Endothelial cell of umbilical vein (primary cell): ENCODE measurements at regions not wholly inside any gene's neighbourhood (a gene's known extent, or its start where the extent isn't known, plus 50 kb on each side); places are given as distances from the start of the nearest gene placed in this dataset.

ENCODE experiments used
- BruUV-seq: library from RNA; stranded (reverse); fragments of 400-500 nt; replicated peaks from 2 replicates; lab custom pipeline; 2021; lab: Mats Ljungman, UMichigan
- CTCF ChIA-PET: fragments of 300-600, 350-600 bp; sonication (Branson Sonifier 250); formaldehyde crosslinking; loops from one replicate; lab custom pipeline; 2021; ENCODE audit warnings: antibody characterized with exemption, inconsistent platforms; lab: Charles Lee
- POLR2A ChIA-PET: fragments of 300-600, 350-600 bp; sonication (Branson Sonifier 250); formaldehyde crosslinking; loops from one replicate; lab custom pipeline; 2021; ENCODE audit warnings: antibody characterized with exemption, inconsistent platforms; lab: Charles Lee
- DNase-seq: peaks from one replicate; pipeline ENCODE4 v3.0.0-alpha.2; 2011; ENCODE audit warnings: low read depth, low spot score
- FAIRE-seq: peaks from 2 replicates; lab custom pipeline; 2011; peaks lifted over from hg19 to GRCh38; lab: Jason Lieb, UNC
- H2AFZ ChIP-seq: 2 replicates; pipeline ENCODE4 v1.6.0; 2012; ENCODE audit warnings: low read depth, low read length, control low read depth, inconsistent platforms
- H3K27ac ChIP-seq: 2 replicates; pipeline ENCODE4 v1.5.1; 2011; ENCODE audit warnings: low read depth, mild to moderate bottlenecking, control low read depth, low read length, moderate library complexity; ENCODE audit not compliant: insufficient read depth
- H3K27me3 ChIP-seq, 2 experiments: 2 replicates each; pipeline versions ENCODE4 v1.6.0 to v1.6.1; 2011; ENCODE audit warnings: low read length in 2 of 2, mixed read lengths in 1 of 2; ENCODE audit not compliant: control insufficient read depth in 2 of 2, insufficient read depth in 2 of 2
- H3K36me3 ChIP-seq, 2 experiments: 2 replicates in 1 of 2; 3 replicates in 1 of 2; pipeline ENCODE4 v1.5.1; 2011; ENCODE audit warnings: low read length in 2 of 2, mild to moderate bottlenecking in 1 of 2, moderate library complexity in 1 of 2; ENCODE audit not compliant: control insufficient read depth in 2 of 2, insufficient read depth in 2 of 2; ENCODE audit errors: extremely low read depth in 1 of 2
- H3K4me1 ChIP-seq: 3 replicates; pipeline ENCODE4 v1.5.1; 2011; ENCODE audit warnings: mild to moderate bottlenecking, low read length; ENCODE audit not compliant: control insufficient read depth, insufficient read depth; ENCODE audit errors: extremely low read depth
- H3K4me2 ChIP-seq: 2 replicates; pipeline ENCODE4 v1.6.1; 2011; ENCODE audit warnings: low read length, control low read depth, mixed read lengths; ENCODE audit not compliant: insufficient read depth
- H3K4me3 ChIP-seq, 3 experiments: fragments of 200-600 bp in 1 of 3; sonication (generic), shearing (Covaris generic) in 1 of 3; replicated peaks in 1 of 3; 2 replicates each; pipeline ENCODE4 v1.5.1; 2011 to 2016; ENCODE audit warnings: control low read depth in 3 of 3, low read length in 3 of 3, mild to moderate bottlenecking in 2 of 3, inconsistent platforms in 1 of 3, low read depth in 1 of 3, moderate library complexity in 1 of 3; ENCODE audit not compliant: insufficient read depth in 1 of 3
- H3K79me2 ChIP-seq: 2 replicates; pipeline ENCODE4 v1.6.0; 2012; ENCODE audit warnings: low read length, inconsistent platforms; ENCODE audit not compliant: control insufficient read depth, insufficient read depth
- H3K9ac ChIP-seq: replicated peaks from 2 replicates; pipeline ENCODE3; 2011; ENCODE audit warnings: low read length, control low read depth; ENCODE audit not compliant: insufficient read depth; ENCODE audit errors: extremely low read depth
- H3K9me1 ChIP-seq: replicated peaks from 3 replicates; pipeline ENCODE4 v1.6.0; 2011; ENCODE audit warnings: mild to moderate bottlenecking, low read length; ENCODE audit not compliant: control insufficient read depth, insufficient read depth; ENCODE audit errors: extremely low read depth
- H3K9me3 ChIP-seq: replicated peaks from 2 replicates; pipeline ENCODE4 v1.5.1; 2012; ENCODE audit warnings: low read length, inconsistent platforms; ENCODE audit not compliant: control insufficient read depth, insufficient read depth
- H4K20me1 ChIP-seq: replicated peaks from 2 replicates; pipeline ENCODE3; 2011; ENCODE audit warnings: mild to moderate bottlenecking, low read length; ENCODE audit not compliant: control insufficient read depth, insufficient read depth; ENCODE audit errors: extremely low read depth
- EZH2 ChIP-seq: IDR thresholded peaks from 2 replicates; pipeline ENCODE4 v1.6.1; 2012; ENCODE audit warnings: borderline replicate concordance, low read depth, mild to moderate bottlenecking, moderate library complexity, low read length, inconsistent platforms; ENCODE audit not compliant: severe bottlenecking
- FOS ChIP-seq: IDR thresholded peaks from 2 replicates; pipeline ENCODE4 v1.6.1; 2011; ENCODE audit warnings: mild to moderate bottlenecking, low read length, moderate library complexity, borderline replicate concordance; ENCODE audit not compliant: insufficient read depth
- GATA2 ChIP-seq: IDR thresholded peaks from 2 replicates; pipeline ENCODE4 v1.7.0; 2011; ENCODE audit warnings: low read depth, mild to moderate bottlenecking, moderate library complexity, mixed read lengths, low read length; ENCODE audit not compliant: insufficient read length, insufficient read depth
- JUN ChIP-seq: IDR thresholded peaks from 2 replicates; pipeline ENCODE4 v1.6.1; 2011; ENCODE audit warnings: borderline replicate concordance, low read depth; ENCODE audit not compliant: insufficient read length, insufficient read depth
- MYC ChIP-seq: IDR thresholded peaks from one replicate; pipeline ENCODE4 v1.6.1; 2011; ENCODE audit warnings: mild to moderate bottlenecking, low read depth, low read length
- POLR2A ChIP-seq: IDR thresholded peaks from 2 replicates; pipeline ENCODE4 v1.6.1; 2012; ENCODE audit warnings: low read depth, mild to moderate bottlenecking, control low read depth, low read length
- POLR2AphosphoS5 ChIP-seq: IDR thresholded peaks from 2 replicates; pipeline ENCODE4 v1.6.1; 2012; ENCODE audit warnings: low read depth, mild to moderate bottlenecking, control low read depth, low read length, moderate library complexity; ENCODE audit not compliant: insufficient read depth
- dilution Hi-C: fragments of 300-500 bp; cut with MboI; formaldehyde crosslinking; loops from one replicate; pipeline ENCODE4 v1.15.0; 2019; ENCODE audit warnings: low sequenced_read_pairs; ENCODE audit not compliant: extremely low pct_ligation_motif_present
- intact Hi-C: fragments of 100-400 bp; cut with micrococcal nuclease; formaldehyde crosslinking; loops from one replicate; pipeline ENCODE4 v1.10.0; 2022
- TF ChIP-seq, protein P1 (sequence below): IDR thresholded peaks from 2 replicates; pipeline ENCODE4 v1.6.1; 2011; ENCODE audit not compliant: insufficient read depth, insufficient read length
- TF ChIP-seq, protein P2 (sequence below), 2 donors: IDR thresholded peaks; 1 replicate in 1 of 2; 2 replicates in 1 of 2; pipeline ENCODE4 v1.5.1; 2011; ENCODE audit warnings: low read length in 2 of 2, mild to moderate bottlenecking in 2 of 2, moderate library complexity in 2 of 2, control low read depth in 1 of 2, inconsistent platforms in 1 of 2, low read depth in 1 of 2; ENCODE audit not compliant: insufficient read depth in 1 of 2; ENCODE audit errors: extremely low read depth in 1 of 2

DNA sequence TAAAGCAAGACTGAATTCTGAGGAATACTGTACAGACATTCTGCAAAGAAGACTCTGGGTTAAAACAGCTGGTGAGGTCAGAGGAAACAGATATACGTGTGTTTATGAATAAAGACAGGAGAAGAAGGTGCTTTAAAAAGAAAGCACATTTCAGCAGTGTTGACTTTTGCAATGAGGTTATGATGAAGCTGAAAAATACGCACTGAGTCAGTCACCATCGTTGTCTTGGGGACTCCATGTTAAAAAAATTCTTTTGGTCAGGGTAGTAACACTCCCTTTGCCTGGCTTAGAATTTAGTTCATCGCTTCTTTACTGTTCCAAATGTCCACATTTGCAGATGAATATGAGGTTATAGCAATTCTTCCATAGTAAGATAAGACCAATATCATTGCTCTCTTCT, 1049.0 kb downstream of the TSN start:
- H4K20me1 ChIP-seq, result no peaks in the 10 kb centered on the region
- no peak for FAIRE-seq
- no peak overlapping the region for H2AFZ ChIP-seq
- H3K27ac ChIP-seq, result no peak overlapping the region
- intact Hi-C loops, result no loop called here
- no peak overlapping the region for H3K4me2 ChIP-seq
- no peak overlapping the region for H3K9ac ChIP-seq
- POLR2A ChIA-PET, result no interaction called here
- no peaks in the 10 kb centered on the region for H3K79me2 ChIP-seq
- H3K9me1 ChIP-seq, result no peaks in the 10 kb centered on the region
- no peaks in the 10 kb centered on the region for H3K27me3 ChIP-seq
- CTCF ChIA-PET, result no interaction called here
- no peak overlapping the region for H3K4me3 ChIP-seq
- H3K4me1 ChIP-seq, result no peaks in the 10 kb centered on the region
- H3K36me3 ChIP-seq, result no peaks in the 10 kb centered on the region
- no peak for DNase-seq
- no TSS peak for BruUV-seq
- dilution Hi-C loops, result no loop called here
- TF ChIP-seq FOS, result no peak
- TF ChIP-seq EZH2, result no peak
- TF ChIP-seq, protein P1, sequence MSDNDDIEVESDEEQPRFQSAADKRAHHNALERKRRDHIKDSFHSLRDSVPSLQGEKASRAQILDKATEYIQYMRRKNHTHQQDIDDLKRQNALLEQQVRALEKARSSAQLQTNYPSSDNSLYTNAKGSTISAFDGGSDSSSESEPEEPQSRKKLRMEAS, result no peak
- no peak for TF ChIP-seq MYC
- TF ChIP-seq POLR2A, result no peak
- TF ChIP-seq GATA2, result no peak
- TF ChIP-seq, protein P2, sequence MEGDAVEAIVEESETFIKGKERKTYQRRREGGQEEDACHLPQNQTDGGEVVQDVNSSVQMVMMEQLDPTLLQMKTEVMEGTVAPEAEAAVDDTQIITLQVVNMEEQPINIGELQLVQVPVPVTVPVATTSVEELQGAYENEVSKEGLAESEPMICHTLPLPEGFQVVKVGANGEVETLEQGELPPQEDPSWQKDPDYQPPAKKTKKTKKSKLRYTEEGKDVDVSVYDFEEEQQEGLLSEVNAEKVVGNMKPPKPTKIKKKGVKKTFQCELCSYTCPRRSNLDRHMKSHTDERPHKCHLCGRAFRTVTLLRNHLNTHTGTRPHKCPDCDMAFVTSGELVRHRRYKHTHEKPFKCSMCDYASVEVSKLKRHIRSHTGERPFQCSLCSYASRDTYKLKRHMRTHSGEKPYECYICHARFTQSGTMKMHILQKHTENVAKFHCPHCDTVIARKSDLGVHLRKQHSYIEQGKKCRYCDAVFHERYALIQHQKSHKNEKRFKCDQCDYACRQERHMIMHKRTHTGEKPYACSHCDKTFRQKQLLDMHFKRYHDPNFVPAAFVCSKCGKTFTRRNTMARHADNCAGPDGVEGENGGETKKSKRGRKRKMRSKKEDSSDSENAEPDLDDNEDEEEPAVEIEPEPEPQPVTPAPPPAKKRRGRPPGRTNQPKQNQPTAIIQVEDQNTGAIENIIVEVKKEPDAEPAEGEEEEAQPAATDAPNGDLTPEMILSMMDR (IDR thresholded peaks at IDR 0.05; ENCODE audit: extremely low read depth in 1 of 2, insufficient read depth in 1 of 2, low read depth in 1 of 2, low read length in 2 of 2), result no peak
- no peak for TF ChIP-seq JUN
- TF ChIP-seq POLR2AphosphoS5, result no peak
- peaks cover 3% of the 10 kb centered on the region for H3K9me3 ChIP-seq
